ENCODE measurements at regions not wholly inside any gene's neighbourhood (a gene's known extent, or its start where the extent isn't known, plus 50 kb on each side); places are given as distances from the start of the nearest gene placed in this dataset.

DNA sequence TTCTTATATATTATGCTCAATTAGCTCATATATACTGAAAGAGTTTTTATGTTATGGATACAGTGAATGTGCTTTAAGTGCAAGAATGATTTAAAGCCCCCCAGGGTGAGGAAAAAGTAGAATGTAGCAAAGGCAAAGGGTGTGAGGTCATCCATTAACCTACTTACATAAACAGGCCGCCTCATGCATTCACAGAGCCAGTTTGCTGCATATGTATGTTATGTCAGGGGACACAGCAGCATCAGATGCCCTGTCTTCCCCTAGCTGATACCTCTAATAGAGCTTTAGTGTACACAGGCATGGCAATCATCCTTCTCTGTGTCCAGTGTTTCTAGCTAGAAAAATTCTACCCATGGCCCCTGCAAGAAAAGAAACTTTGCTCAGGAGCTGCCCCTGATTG lies 187.8 kb upstream of the FSHR start:
- DNase-seq, result no peak
- no peak overlapping the region for H3K4me2 ChIP-seq (replicated peaks; ENCODE audit: low read depth, low read length, poor library complexity, severe bottlenecking)
- no peak for ATAC-seq (ENCODE audit: low read depth)
- H3K4me1 Mint-ChIP-seq, result no peaks in the 10 kb centered on the region
- CTCF ChIA-PET, result no interaction called here
- POLR2A ChIA-PET, result no interaction called here
- H3K9me3 ChIP-seq (ENCODE audit: control extremely low read depth in 1 of 3, control insufficient read depth in 2 of 3, insufficient read depth in 1 of 3, low read length in 2 of 3), result no peaks in the 10 kb centered on the region
- intact Hi-C loops (cut with micrococcal nuclease), result no loop called here
- no peak overlapping the region for H3K4me3 ChIP-seq (ENCODE audit: control extremely low read depth in 1 of 5, extremely low read depth in 1 of 5, insufficient read depth in 1 of 5, low read depth in 2 of 5, low read length in 4 of 5)
- no peak overlapping the region for H2AFZ ChIP-seq (ENCODE audit: insufficient read depth, low read depth, low read length, poor library complexity, severe bottlenecking)
- WGBS (ENCODE audit: insufficient coverage), result no CpG with 5 or more reads among the region's 1 CpG
- H3K4me1 ChIP-seq (ENCODE audit: control insufficient read depth in 2 of 2, insufficient read depth in 2 of 2, low read length in 2 of 2), result no peaks in the 10 kb centered on the region
- H3K27ac ChIP-seq (ENCODE audit: low read length in 2 of 2), result no peak overlapping the region
- no peak for TF ChIP-seq EZH2 (IDR thresholded peaks at IDR 0.05; ENCODE audit: borderline replicate concordance, insufficient read depth, low read depth, low read length, poor library complexity, severe bottlenecking)
- TF ChIP-seq, protein P1, sequence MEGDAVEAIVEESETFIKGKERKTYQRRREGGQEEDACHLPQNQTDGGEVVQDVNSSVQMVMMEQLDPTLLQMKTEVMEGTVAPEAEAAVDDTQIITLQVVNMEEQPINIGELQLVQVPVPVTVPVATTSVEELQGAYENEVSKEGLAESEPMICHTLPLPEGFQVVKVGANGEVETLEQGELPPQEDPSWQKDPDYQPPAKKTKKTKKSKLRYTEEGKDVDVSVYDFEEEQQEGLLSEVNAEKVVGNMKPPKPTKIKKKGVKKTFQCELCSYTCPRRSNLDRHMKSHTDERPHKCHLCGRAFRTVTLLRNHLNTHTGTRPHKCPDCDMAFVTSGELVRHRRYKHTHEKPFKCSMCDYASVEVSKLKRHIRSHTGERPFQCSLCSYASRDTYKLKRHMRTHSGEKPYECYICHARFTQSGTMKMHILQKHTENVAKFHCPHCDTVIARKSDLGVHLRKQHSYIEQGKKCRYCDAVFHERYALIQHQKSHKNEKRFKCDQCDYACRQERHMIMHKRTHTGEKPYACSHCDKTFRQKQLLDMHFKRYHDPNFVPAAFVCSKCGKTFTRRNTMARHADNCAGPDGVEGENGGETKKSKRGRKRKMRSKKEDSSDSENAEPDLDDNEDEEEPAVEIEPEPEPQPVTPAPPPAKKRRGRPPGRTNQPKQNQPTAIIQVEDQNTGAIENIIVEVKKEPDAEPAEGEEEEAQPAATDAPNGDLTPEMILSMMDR (IDR thresholded peaks at IDR 0.05), result no peak
- no peaks in the 10 kb centered on the region for H3K36me3 ChIP-seq (replicated peaks in 1 of 2; ENCODE audit: control extremely low read depth in 1 of 2, control insufficient read depth in 1 of 2, extremely low read depth in 1 of 2, insufficient read depth in 2 of 2, low read length in 1 of 2)
- H3K4me3 Mint-ChIP-seq, result no peak overlapping the region
- H4K20me1 ChIP-seq (ENCODE audit: control insufficient read depth, insufficient read depth, low read length, poor library complexity, severe bottlenecking), result no peaks in the 10 kb centered on the region
- no peaks in the 10 kb centered on the region for H3K79me2 ChIP-seq (ENCODE audit: control insufficient read depth, insufficient read depth, low read length)
- no peak overlapping the region for H3K27ac Mint-ChIP-seq
- no peaks in the 10 kb centered on the region for H3K27me3 Mint-ChIP-seq
- no peak overlapping the region for H3K9ac ChIP-seq (ENCODE audit: low read length)
- no peaks in the 10 kb centered on the region for H3K9me3 Mint-ChIP-seq (ENCODE audit: insufficient read depth)
- H3K27me3 ChIP-seq (replicated peaks in 1 of 4; ENCODE audit: control extremely low read depth in 1 of 4, control insufficient read depth in 3 of 4, insufficient read depth in 4 of 4, low read length in 3 of 4), result no peaks in the 10 kb centered on the region

DNA sequence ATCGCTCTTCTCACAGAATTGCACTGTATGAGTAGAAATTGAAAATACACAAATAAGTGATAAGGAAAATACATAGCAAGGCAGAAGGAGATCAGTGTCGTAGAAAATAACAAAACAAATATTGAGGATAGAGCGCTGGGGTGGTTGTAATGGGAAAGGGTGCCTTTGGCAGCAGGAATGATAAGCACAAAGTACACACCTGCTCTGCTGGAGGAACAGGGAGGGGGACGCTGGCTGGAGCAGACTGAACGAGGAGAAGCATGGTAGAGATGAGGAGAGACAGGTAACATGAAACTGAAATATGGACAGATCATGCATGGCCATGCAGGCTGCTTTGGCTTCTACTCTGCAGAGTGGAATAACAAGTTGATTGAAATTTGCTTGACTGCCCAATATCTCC lies 181.2 kb upstream of the FSHR start:
- H3K27me3 Mint-ChIP-seq, result no peaks in the 10 kb centered on the region
- H3K27me3 ChIP-seq (replicated peaks in 1 of 4; ENCODE audit: control extremely low read depth in 1 of 4, control insufficient read depth in 3 of 4, insufficient read depth in 4 of 4, low read length in 3 of 4), result no peaks in the 10 kb centered on the region
- H3K4me1 ChIP-seq (ENCODE audit: control insufficient read depth in 2 of 2, insufficient read depth in 2 of 2, low read length in 2 of 2), result no peaks in the 10 kb centered on the region

More for the DNA sequence above, 181.2 kb upstream of the FSHR start:
- POLR2A ChIA-PET, result no interaction called here
- H3K79me2 ChIP-seq (ENCODE audit: control insufficient read depth, insufficient read depth, low read length), result no peaks in the 10 kb centered on the region
- no peak for DNase-seq
- TF ChIP-seq, protein P1 (IDR thresholded peaks at IDR 0.05), result no peak
- TF ChIP-seq EZH2 (IDR thresholded peaks at IDR 0.05; ENCODE audit: borderline replicate concordance, insufficient read depth, low read depth, low read length, poor library complexity, severe bottlenecking), result no peak
- no peak overlapping the region for H3K9ac ChIP-seq (ENCODE audit: low read length)
- 79% methylated on average over 4 of the region's 5 CpGs for WGBS (ENCODE audit: insufficient coverage)
- Mint-ChIP-seq H3K27ac (no peak overlapping the region), H3K4me3 (no peak overlapping the region), H3K4me1 (no peaks in the 10 kb centered on the region), H3K9me3 (ENCODE audit: insufficient read depth) (no peaks in the 10 kb centered on the region)
- H4K20me1 ChIP-seq (ENCODE audit: control insufficient read depth, insufficient read depth, low read length, poor library complexity, severe bottlenecking), result no peaks in the 10 kb centered on the region
- H3K4me3 ChIP-seq (ENCODE audit: control extremely low read depth in 1 of 5, extremely low read depth in 1 of 5, insufficient read depth in 1 of 5, low read depth in 2 of 5, low read length in 4 of 5), result no peak overlapping the region
- intact Hi-C loops (cut with micrococcal nuclease), result no loop called here
- H3K27ac ChIP-seq (ENCODE audit: low read length in 2 of 2), result no peak overlapping the region
- H2AFZ ChIP-seq (ENCODE audit: insufficient read depth, low read depth, low read length, poor library complexity, severe bottlenecking), result no peak overlapping the region
- no peak for ATAC-seq (ENCODE audit: low read depth)
- no peaks in the 10 kb centered on the region for H3K9me3 ChIP-seq (ENCODE audit: control extremely low read depth in 1 of 3, control insufficient read depth in 2 of 3, insufficient read depth in 1 of 3, low read length in 2 of 3)
- CTCF ChIA-PET, result no interaction called here
- H3K36me3 ChIP-seq (replicated peaks in 1 of 2; ENCODE audit: control extremely low read depth in 1 of 2, control insufficient read depth in 1 of 2, extremely low read depth in 1 of 2, insufficient read depth in 2 of 2, low read length in 1 of 2), result no peaks in the 10 kb centered on the region
- H3K4me2 ChIP-seq (replicated peaks; ENCODE audit: low read depth, low read length, poor library complexity, severe bottlenecking), result no peak overlapping the region

All from B cell (primary cell).